WTC11 (cell line): ENCODE measurements at regions not wholly inside any gene's neighbourhood (a gene's known extent, or its start where the extent isn't known, plus 50 kb on each side); places are given as distances from the start of the nearest gene placed in this dataset.

ENCODE experiments used
- ATAC-seq: fragments of 200-7000 bp; cut with Tn5 transposase; 2 replicates; pipeline ENCODE4 v1.10.0; 2021; ENCODE audit warnings: mild to moderate bottlenecking, moderate library complexity
- CTCF ChIA-PET: fragments of 300-600 bp; sonication (Branson Sonifier 250); formaldehyde crosslinking; loops from one replicate; lab custom pipeline; 2021; ENCODE audit warnings: antibody characterized with exemption; lab: Charles Lee
- POLR2A ChIA-PET: fragments of 350-600 bp; sonication (Branson Sonifier 250); formaldehyde crosslinking; loops from one replicate; lab custom pipeline; 2021; ENCODE audit warnings: antibody characterized with exemption; lab: Charles Lee
- DNase-seq: peaks from one replicate; pipeline ENCODE4 v3.0.0; 2021; ENCODE audit warnings: low spot score
- H3K27ac Mint-ChIP-seq: 2 replicates; pipeline ENCODE4 v1.8.0; 2021; ENCODE audit warnings: mixed read lengths
- H3K27me3 Mint-ChIP-seq: 2 replicates; pipeline ENCODE4 v1.8.0; 2021; ENCODE audit warnings: low read depth, mild to moderate bottlenecking, moderate library complexity, mixed read lengths
- H3K36me3 Mint-ChIP-seq: 2 replicates; pipeline ENCODE4 v1.8.0; 2021; ENCODE audit warnings: mixed read lengths
- H3K4me1 Mint-ChIP-seq: 2 replicates; pipeline ENCODE4 v1.8.0; 2022; ENCODE audit warnings: mixed read lengths
- H3K4me3 Mint-ChIP-seq: 2 replicates; pipeline ENCODE4 v1.8.0; 2021; ENCODE audit warnings: mild to moderate bottlenecking, moderate library complexity, mixed read lengths
- H3K9me3 Mint-ChIP-seq: 2 replicates; pipeline ENCODE4 v1.8.0; 2021; ENCODE audit warnings: mixed read lengths
- ARID4B ChIP-seq: sonication (generic); formaldehyde crosslinking; IDR thresholded peaks from 2 replicates; pipeline ENCODE4 v1.8.0; 2023; ENCODE audit warnings: missing genetic modification reagents, mild to moderate bottlenecking, borderline replicate concordance
- CREB1 ChIP-seq: sonication (generic); formaldehyde crosslinking; IDR thresholded peaks from 2 replicates; pipeline ENCODE4 v1.8.0; 2023; ENCODE audit warnings: mild to moderate bottlenecking, missing genetic modification reagents
- FOXP1 ChIP-seq: sonication (generic); formaldehyde crosslinking; IDR thresholded peaks from 2 replicates; pipeline ENCODE4 v1.8.0; 2022; ENCODE audit warnings: missing genetic modification reagents, mild to moderate bottlenecking, moderate library complexity, borderline replicate concordance
- HMGA2 ChIP-seq: fragments of 250-450 bp; sonication (Bioruptor Pico); IDR thresholded peaks from 2 replicates; pipeline ENCODE4 v1.4.0; 2021; ENCODE audit warnings: mild to moderate bottlenecking, moderate library complexity
- JUN ChIP-seq: sonication (generic); formaldehyde crosslinking; IDR thresholded peaks from 2 replicates; pipeline ENCODE4 v1.8.0; 2023; ENCODE audit warnings: mild to moderate bottlenecking, missing genetic modification reagents
- MXD4 ChIP-seq: fragments of 250-450 bp; sonication (Bioruptor Pico); IDR thresholded peaks from 2 replicates; pipeline ENCODE4 v1.8.0; 2021; ENCODE audit warnings: mild to moderate bottlenecking, moderate library complexity, borderline replicate concordance
- NR2C2 ChIP-seq: sonication (generic); formaldehyde crosslinking; IDR thresholded peaks from 2 replicates; pipeline ENCODE4 v1.8.0; 2022; ENCODE audit warnings: mild to moderate bottlenecking, missing genetic modification reagents
- SMAD4 ChIP-seq: sonication (generic); formaldehyde crosslinking; IDR thresholded peaks from 2 replicates; pipeline ENCODE4 v1.8.0; 2022; ENCODE audit warnings: mild to moderate bottlenecking, missing genetic modification reagents
- TEAD1 ChIP-seq: sonication (generic); formaldehyde crosslinking; IDR thresholded peaks from 2 replicates; pipeline ENCODE4 v1.8.0; 2022; ENCODE audit warnings: mild to moderate bottlenecking, missing genetic modification reagents
- ZNF121 ChIP-seq: sonication (generic); formaldehyde crosslinking; IDR thresholded peaks from 2 replicates; pipeline ENCODE4 v1.8.0; 2023; ENCODE audit warnings: missing genetic modification reagents
- ZNF219 ChIP-seq: sonication (generic); formaldehyde crosslinking; IDR thresholded peaks from 2 replicates; pipeline ENCODE4 v1.8.0; 2023; ENCODE audit warnings: missing genetic modification reagents, mild to moderate bottlenecking, borderline replicate concordance
- ZNF232 ChIP-seq: sonication (generic); formaldehyde crosslinking; IDR thresholded peaks from 2 replicates; pipeline ENCODE4 v1.8.0; 2022; ENCODE audit warnings: mild to moderate bottlenecking, missing genetic modification reagents
- ZNF317 ChIP-seq: sonication (generic); formaldehyde crosslinking; IDR thresholded peaks from 2 replicates; pipeline ENCODE4 v1.8.1; 2023; ENCODE audit warnings: low read depth, mild to moderate bottlenecking, moderate library complexity, missing genetic modification reagents, borderline replicate concordance
- TF ChIP-seq, protein P1 (sequence below): sonication (generic); formaldehyde crosslinking; IDR thresholded peaks from 2 replicates; pipeline ENCODE4 v1.8.0; 2022; ENCODE audit warnings: mild to moderate bottlenecking, missing genetic modification reagents
- TF ChIP-seq, protein P2 (sequence below): sonication (generic); formaldehyde crosslinking; IDR thresholded peaks from 2 replicates; pipeline ENCODE4 v1.8.1; 2022; ENCODE audit warnings: mild to moderate bottlenecking, moderate library complexity, missing genetic modification reagents
- TF ChIP-seq, protein P3 (sequence below): sonication (generic); formaldehyde crosslinking; IDR thresholded peaks from 2 replicates; pipeline ENCODE4 v1.8.1; 2023; ENCODE audit warnings: mild to moderate bottlenecking, moderate library complexity, missing genetic modification reagents
- TF ChIP-seq, protein P4 (sequence below): fragments of 200-600 bp; IDR thresholded peaks from 2 replicates; pipeline ENCODE4 v1.8.0; 2022; ENCODE audit warnings: antibody characterized with exemption
- TF ChIP-seq, protein P5 (sequence below): sonication (generic); formaldehyde crosslinking; IDR thresholded peaks from 2 replicates; pipeline ENCODE4 v1.8.1; 2023; ENCODE audit warnings: mild to moderate bottlenecking, missing genetic modification reagents

- Mint-ChIP-seq H3K36me3 (peaks cover 11% of the 10 kb centered on the region), H3K9me3 (peaks cover 16% of the 10 kb centered on the region), H3K27me3 (no peaks in the 10 kb centered on the region), H3K4me1 (no peaks in the 10 kb centered on the region), H3K4me3 (no peak overlapping the region), H3K27ac (no peak overlapping the region)
- POLR2A ChIA-PET: no interaction called here
- DNase-seq: no peak
- CTCF ChIA-PET: no interaction called here
- no peak for ATAC-seq
- TF ChIP-seq, protein P1, sequence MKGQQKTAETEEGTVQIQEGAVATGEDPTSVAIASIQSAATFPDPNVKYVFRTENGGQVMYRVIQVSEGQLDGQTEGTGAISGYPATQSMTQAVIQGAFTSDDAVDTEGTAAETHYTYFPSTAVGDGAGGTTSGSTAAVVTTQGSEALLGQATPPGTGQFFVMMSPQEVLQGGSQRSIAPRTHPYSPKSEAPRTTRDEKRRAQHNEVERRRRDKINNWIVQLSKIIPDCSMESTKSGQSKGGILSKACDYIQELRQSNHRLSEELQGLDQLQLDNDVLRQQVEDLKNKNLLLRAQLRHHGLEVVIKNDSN (CRISPR knock-in tag): no peak
- TF ChIP-seq ZNF317 (CRISPR knock-in tag): no peak
- no peak for TF ChIP-seq JUN
- no peak for TF ChIP-seq NR2C2
- TF ChIP-seq, protein P2, sequence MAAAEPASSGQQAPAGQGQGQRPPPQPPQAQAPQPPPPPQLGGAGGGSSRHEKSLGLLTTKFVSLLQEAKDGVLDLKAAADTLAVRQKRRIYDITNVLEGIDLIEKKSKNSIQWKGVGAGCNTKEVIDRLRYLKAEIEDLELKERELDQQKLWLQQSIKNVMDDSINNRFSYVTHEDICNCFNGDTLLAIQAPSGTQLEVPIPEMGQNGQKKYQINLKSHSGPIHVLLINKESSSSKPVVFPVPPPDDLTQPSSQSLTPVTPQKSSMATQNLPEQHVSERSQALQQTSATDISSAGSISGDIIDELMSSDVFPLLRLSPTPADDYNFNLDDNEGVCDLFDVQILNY: no peak
- TF ChIP-seq ZNF121: no peak
- TF ChIP-seq, protein P3, sequence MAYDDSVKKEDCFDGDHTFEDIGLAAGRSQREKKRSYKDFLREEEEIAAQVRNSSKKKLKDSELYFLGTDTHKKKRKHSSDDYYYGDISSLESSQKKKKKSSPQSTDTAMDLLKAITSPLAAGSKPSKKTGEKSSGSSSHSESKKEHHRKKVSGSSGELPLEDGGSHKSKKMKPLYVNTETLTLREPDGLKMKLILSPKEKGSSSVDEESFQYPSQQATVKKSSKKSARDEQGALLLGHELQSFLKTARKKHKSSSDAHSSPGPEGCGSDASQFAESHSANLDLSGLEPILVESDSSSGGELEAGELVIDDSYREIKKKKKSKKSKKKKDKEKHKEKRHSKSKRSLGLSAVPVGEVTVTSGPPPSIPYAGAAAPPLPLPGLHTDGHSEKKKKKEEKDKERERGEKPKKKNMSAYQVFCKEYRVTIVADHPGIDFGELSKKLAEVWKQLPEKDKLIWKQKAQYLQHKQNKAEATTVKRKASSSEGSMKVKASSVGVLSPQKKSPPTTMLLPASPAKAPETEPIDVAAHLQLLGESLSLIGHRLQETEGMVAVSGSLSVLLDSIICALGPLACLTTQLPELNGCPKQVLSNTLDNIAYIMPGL (CRISPR knock-in tag): no peak
- TF ChIP-seq ARID4B (CRISPR knock-in tag): no peak
- TF ChIP-seq CREB1 (CRISPR knock-in tag): no peak
- TF ChIP-seq HMGA2 (CRISPR knock-in tag): no peak
- TF ChIP-seq TEAD1 (CRISPR knock-in tag): no peak
- no peak for TF ChIP-seq FOXP1 (CRISPR knock-in tag)
- TF ChIP-seq ZNF232 (CRISPR knock-in tag): no peak
- TF ChIP-seq, protein P4, sequence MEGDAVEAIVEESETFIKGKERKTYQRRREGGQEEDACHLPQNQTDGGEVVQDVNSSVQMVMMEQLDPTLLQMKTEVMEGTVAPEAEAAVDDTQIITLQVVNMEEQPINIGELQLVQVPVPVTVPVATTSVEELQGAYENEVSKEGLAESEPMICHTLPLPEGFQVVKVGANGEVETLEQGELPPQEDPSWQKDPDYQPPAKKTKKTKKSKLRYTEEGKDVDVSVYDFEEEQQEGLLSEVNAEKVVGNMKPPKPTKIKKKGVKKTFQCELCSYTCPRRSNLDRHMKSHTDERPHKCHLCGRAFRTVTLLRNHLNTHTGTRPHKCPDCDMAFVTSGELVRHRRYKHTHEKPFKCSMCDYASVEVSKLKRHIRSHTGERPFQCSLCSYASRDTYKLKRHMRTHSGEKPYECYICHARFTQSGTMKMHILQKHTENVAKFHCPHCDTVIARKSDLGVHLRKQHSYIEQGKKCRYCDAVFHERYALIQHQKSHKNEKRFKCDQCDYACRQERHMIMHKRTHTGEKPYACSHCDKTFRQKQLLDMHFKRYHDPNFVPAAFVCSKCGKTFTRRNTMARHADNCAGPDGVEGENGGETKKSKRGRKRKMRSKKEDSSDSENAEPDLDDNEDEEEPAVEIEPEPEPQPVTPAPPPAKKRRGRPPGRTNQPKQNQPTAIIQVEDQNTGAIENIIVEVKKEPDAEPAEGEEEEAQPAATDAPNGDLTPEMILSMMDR: no peak
- TF ChIP-seq, protein P5, sequence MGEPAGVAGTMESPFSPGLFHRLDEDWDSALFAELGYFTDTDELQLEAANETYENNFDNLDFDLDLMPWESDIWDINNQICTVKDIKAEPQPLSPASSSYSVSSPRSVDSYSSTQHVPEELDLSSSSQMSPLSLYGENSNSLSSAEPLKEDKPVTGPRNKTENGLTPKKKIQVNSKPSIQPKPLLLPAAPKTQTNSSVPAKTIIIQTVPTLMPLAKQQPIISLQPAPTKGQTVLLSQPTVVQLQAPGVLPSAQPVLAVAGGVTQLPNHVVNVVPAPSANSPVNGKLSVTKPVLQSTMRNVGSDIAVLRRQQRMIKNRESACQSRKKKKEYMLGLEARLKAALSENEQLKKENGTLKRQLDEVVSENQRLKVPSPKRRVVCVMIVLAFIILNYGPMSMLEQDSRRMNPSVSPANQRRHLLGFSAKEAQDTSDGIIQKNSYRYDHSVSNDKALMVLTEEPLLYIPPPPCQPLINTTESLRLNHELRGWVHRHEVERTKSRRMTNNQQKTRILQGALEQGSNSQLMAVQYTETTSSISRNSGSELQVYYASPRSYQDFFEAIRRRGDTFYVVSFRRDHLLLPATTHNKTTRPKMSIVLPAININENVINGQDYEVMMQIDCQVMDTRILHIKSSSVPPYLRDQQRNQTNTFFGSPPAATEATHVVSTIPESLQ (CRISPR knock-in tag): no peak
- no peak for TF ChIP-seq SMAD4 (CRISPR knock-in tag)
- TF ChIP-seq ZNF219 (CRISPR knock-in tag): no peak
- no peak for TF ChIP-seq MXD4 (CRISPR knock-in tag)
- TF ChIP-seq, all 79 proteins: peak for 0
Measured at GRCh38 chr2:51717312-51717711, 685.4 kb upstream of the NRXN1 start.
